Vagina (tissue), 2 donors: ENCODE measurements at regions not wholly inside any gene's neighbourhood (a gene's known extent, or its start where the extent isn't known, plus 50 kb on each side); places are given as distances from the start of the nearest gene placed in this dataset.

ENCODE experiments used
- POLR2A ChIP-seq, 2 donors: fragments of 450-650 bp; IDR thresholded peaks; one replicate each; pipeline ENCODE4 v1.6.1; 2017; ENCODE audit warnings: antibody characterized with exemption in 2 of 2, mild to moderate bottlenecking in 2 of 2, moderate library complexity in 2 of 2
- TF ChIP-seq, protein P1 (sequence below), 3 experiments: fragments of 450-650 bp in 2 of 3; fragments of 200-600 bp in 1 of 3; sonication (generic) in 1 of 3; IDR thresholded peaks; one replicate each; pipeline ENCODE4 v1.5.1; 2017 to 2019; ENCODE audit warnings: antibody characterized with exemption in 3 of 3, mild to moderate bottlenecking in 2 of 3, moderate library complexity in 2 of 3

DNA sequence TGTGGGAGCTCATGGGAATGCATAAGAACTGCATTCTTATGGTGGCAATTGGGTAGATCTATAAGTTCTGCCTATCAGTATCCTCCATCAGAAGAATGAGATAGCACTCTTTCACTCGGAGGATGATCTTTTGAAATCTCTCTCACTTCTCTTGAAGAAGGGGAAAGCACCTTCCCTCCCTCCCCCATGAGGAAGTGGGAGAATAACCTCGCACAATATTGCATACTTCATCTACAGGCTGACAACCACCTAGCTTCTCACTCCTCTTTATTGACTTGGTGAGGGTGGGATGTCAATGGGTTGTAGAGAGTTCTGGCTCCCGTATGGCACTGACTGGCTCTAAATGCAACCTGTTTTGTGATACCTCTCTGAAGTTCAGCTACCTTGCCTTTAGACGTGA, 146.7 kb upstream of the SPOCK3 start:
- TF ChIP-seq, protein P1, sequence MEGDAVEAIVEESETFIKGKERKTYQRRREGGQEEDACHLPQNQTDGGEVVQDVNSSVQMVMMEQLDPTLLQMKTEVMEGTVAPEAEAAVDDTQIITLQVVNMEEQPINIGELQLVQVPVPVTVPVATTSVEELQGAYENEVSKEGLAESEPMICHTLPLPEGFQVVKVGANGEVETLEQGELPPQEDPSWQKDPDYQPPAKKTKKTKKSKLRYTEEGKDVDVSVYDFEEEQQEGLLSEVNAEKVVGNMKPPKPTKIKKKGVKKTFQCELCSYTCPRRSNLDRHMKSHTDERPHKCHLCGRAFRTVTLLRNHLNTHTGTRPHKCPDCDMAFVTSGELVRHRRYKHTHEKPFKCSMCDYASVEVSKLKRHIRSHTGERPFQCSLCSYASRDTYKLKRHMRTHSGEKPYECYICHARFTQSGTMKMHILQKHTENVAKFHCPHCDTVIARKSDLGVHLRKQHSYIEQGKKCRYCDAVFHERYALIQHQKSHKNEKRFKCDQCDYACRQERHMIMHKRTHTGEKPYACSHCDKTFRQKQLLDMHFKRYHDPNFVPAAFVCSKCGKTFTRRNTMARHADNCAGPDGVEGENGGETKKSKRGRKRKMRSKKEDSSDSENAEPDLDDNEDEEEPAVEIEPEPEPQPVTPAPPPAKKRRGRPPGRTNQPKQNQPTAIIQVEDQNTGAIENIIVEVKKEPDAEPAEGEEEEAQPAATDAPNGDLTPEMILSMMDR (IDR thresholded peaks at IDR 0.05): no peak
- TF ChIP-seq POLR2A (IDR thresholded peaks at IDR 0.05): no peak
